GM04503 (cell line): ENCODE measurements at regions not wholly inside any gene's neighbourhood (a gene's known extent, or its start where the extent isn't known, plus 50 kb on each side); places are given as distances from the start of the nearest gene placed in this dataset.
"Not testable (repeated sequence)": the region's sequence is repeated elsewhere in the genome, so short reads cannot be mapped to it uniquely, and the experiment has no call there.

ENCODE experiments used
- DNase-seq: peaks from one replicate; pipeline ENCODE4 v3.0.0-alpha.2; 2012; ENCODE audit warnings: low read depth

DNA sequence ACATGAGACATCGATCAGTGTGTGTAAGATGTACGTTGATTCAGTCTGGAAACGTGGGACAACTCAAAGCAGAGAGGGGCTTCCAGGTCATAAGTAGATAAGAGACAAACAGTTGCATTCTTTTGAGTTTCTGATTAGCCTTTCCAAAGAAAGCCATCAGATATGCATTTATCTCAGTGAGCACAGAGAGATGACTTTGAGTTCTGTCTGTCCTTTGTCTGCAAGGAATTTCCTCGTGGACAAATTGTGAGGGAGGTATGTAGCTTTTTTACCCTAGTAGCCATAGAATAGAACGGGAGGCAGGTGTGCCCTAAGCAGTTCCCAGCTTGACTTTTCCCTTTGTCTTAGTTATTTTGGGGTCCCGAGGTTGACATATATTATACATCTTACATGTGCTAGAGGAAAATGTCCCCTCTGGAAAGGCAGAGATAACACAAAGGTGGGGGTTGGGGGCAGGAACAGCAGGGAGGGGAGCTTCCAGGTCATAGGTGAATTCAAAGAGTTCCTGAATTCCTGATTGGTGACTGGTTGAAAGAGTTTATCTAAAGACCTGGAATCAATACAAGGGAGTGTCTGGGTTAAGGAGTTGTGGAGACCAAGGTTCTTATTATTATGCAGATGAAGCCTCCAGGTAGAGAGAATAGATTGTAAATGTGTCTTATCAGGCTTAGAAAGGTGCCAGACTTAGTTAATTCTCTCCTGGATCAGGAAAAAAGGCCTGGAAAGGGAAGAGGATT lies 237.0 kb downstream of the NFATC2 start:
- no peak for DNase-seq

DNA sequence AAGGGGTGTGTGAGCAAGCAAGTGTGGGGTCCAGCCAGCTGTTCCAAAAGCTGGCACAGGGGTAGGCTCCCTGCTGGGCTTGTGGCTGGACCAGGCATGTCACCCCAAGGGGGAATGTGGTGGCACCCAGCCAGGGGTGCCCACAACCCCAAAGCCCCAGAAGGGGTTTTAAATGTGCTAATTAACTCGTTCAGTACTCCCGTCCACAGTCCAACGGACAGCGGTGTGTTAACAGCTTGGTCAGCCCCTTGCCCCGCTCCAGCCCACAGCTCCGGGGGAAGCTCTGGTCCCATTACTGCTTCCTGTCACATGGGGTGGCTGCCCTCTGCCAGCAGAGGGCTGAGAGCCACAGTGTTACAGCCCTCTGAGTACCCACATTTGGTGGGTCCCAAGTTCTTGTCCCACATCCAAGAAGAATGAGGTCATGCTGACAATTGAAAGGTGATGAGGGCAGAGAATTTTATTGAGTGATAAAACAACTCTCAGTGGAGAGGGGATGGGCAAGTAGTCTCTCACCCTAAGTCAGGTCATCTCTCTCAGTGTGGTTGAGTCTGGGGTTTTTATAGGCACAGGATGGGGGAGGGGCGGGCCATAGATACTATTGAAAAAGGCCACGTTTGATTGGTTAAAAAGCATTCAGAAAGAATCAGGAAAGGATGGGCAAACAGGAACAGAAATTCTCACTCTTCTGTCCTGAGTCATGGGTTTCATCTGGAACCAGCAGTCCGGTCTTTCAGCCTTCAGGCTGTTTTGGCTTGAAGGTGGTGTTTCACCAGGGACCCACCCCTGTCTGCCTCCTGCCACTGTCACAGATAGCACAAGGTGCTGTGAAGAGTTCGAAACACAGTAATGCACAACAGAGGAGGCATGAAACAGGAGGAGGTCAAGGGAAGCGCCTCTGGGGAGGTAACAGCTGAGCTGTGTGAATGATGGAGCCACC lies 238.5 kb downstream of the NFATC2 start:
- DNase-seq = no peak

DNA sequence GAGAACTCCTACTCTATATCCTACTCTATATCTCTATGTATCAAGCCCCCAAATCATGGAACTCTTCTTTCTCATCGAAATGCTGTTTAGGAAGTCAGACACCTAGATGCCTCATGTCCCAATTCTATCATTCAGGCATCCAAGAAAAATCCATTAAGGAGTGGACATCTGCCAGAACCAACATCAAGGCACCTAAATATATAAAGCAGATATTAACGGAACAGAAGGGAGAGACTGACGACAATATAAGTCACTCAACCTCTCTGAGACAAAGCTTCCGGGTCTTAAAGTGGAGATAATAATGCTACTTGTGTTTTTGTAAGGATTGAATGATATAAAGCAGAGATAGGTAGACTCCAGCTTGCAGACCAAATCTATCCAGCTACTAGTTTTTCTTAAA lies 241.5 kb downstream of the NFATC2 start:
- no peak for DNase-seq

DNA sequence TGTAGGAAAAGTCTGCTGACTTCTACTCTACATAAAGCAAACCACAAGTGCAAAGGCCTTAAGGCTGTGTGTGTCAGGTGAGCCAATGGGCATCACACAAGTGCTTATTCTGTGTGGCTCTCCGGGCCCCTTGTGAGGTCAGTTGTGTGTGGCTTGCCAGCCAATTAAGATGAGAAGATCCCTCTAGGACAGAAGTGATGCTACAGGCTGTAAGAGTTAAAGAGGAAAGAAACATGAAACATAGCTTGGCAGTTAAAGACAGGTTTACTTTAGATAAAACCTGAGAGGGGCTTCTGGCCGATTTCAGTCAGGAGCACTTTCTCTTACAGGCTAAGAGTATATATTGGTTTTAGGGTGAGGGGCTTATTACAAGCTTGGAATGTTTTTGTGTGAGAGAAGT lies 242.4 kb downstream of the NFATC2 start:
- no peak for DNase-seq

DNA sequence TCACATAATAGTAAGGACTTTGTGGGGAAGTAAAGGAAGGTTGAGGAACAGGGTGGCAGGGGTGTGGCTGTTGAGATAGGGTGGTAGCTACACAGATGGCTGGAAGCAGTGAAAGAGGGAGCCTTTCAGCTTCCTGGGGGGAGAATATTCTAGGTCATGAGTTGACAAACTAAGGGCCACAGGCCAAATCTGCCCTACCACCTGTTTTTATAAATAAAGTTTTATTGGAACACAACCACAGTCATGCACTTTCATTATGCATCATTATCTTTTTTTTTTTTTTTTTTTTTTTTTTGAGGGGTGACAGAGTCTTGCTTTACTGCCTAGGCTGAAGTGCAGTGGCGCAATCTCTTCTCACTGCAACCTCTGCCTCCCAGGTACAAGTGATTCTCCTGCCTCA lies 243.1 kb downstream of the NFATC2 start:
- DNase-seq = no peak

DNA sequence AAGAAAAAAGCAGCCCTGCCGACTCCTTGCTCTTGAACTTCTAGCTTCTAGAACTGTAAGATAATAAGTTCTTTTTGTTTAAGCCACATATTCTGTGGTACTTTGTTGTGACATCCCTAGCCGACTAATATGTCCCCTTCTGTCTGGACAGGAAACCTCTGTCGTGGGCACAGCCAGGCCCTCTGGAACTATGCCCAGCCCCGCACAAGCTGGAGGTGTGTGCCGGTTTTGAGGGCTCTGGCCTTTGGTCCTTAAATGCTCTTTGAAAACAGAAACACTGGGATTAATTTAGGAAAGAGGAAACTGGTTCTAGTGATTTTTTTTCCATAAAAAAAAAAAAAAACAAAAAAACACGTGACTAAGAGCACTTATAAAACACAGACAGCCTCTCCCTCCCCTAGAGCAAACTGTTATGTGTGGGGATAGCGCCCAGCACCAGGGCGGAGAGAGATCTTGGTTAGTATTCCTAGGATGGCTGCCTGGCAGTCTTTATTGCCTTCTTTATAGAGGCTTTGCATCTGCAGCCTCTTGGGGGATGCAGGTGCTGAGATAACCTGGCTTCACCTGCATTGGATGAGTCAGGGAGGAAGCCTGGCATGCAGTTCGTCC lies 244.3 kb downstream of the NFATC2 start:
- DNase-seq = no peak

DNA sequence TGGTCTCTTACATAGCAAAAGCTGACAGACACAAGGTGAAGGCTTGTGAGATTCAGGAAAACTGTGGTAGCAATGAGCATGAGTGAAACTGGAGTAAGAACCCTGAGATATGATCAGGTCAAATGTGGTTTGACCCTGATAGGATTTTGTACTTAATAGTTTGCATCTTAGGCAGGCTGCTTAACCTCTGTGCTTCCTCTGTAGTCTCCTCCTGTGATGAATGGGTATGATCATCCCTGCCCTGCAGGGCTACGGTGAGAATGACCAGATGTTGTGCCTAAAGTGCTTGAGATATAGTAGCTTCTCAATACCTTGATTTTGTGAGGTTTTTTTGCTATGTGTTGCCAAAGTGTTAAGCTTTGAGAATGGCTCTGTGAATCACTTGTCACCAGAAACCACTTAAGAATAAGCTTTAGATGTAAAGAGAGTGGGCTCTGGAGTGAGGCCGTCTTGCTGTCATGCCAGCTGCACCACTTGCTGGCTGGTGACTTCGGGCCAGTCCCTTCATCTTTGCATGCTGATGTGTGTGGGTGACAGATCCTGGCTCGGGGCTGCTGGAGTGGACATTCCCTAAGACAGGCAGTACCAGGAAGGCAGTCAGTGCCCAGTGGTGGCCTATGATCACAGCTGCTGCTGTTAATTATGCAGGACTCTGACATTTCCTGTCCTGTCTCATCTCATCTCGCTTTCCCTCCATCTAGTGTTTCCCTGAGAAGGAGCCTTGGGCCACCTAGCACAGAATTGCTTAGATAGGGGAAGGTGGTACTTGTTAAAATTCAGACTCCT lies 254.7 kb downstream of the NFATC2 start:
- DNase-seq = no peak

DNA sequence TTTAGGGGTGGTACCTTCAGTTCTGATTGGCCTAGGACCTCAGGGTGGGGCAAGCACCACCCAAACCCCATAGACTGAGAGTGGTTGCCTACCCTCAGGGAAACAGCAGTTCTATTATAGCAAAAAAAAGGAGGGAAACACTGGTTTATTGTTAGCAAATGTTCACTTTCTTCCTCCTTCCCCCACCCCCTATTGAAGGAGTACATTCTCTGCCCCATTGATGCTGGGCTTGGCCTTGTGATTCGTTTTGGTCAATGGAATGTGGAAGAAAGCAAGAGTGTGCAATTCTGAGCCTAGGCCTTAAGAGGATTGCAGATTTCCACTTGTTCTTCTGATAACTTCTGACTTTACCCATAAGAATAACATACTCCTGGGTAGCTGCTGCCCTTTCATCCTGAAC lies 255.8 kb downstream of the NFATC2 start:
- DNase-seq = no peak

DNA sequence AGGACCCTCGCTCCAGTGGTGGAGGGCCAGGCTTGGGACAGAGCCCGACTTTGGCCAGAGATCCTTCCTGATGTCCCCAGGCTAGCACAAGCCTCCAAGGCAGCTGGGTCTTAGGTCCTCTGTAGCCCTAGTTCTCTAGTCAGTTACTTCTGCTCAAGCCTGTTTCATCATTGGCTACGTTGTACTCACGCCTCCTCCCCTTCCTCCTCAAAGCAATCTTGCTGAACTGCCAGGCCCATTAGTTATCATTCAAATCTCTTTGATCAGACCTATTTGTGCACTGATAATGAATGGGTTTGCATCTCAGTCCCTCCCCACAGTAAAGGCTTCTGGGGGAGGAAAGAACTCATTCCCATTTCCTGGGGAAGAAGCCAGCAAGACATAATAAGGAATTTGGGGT lies 256.8 kb downstream of the NFATC2 start:
- DNase-seq = no peak

DNA sequence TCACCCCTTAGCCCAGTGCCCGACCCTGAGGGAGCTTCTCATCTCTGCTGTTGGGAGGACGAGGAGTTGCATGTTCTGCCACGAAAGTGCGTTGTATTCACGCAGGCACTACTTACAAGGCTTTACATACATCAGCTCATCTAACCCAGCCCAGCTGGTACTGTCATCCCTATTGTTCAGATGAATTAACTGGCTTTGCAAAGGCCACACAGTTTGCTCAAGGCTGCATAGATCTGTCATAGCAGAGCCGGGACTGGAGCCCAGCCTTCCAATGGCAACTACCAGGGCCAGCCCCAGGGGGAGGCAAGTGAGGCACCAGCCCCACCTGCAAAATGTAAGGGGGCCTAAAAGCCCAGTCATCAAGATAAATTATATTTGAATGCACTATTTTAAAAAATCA lies 257.6 kb downstream of the NFATC2 start:
- DNase-seq = no peak

DNA sequence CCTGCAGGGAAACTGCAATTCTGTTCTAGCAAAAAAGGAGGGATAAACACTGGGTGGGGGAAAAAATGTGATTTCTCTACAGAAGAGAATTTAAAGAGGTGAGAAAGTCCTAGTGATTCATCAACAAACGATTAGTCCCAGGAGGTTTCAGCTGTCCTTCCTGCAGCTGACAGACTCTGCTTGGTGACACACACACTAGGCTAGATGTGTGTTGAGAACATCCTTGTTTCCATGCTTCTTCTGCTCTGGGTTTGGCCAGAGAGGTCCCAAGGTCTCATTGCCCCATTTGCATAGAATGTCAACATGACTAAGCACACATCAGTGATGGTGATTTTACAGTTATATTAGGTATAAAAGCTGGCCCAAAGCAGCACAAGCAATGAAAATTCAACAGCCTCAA lies 258.3 kb downstream of the NFATC2 start:
- DNase-seq = no peak

DNA sequence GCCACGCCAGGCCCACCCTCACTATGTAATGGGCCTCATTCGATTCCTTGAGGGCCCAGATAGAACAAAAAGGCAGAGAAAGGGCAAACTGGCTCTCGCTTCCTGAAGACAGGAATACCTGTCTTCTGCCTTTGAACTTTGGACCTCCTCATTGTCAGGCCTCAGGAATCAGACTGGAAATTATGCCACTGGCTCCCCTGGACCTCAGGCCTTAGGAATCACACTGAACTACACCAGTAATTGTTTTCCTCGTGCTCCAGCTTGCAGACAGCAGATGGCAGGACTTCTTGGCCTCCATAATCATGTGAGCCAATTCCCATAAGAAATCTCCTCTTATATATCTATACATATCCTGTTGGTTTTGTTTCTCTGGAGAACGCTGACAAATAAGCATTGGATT lies 258.6 kb upstream of the KCNG1 start:
- no peak for DNase-seq

DNA sequence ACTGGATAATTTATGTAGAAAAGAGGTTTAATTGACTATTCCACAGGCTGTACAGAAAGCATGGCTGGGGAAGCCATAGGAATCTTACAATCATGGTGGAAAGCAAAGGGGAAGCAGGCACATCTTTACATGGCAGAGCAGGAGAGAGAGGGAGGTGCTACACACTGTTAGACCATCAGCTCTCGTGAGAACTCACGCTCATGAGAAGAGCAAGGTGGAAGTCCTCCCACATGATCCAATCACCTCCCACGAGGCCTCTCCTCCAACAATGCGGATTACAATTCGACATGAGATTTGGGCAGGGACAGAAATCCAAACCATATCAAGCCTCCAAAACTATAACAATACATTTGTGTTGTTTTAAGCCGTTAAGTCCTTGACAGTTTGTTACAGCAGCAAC lies 257.1 kb upstream of the KCNG1 start:
- no peak for DNase-seq

DNA sequence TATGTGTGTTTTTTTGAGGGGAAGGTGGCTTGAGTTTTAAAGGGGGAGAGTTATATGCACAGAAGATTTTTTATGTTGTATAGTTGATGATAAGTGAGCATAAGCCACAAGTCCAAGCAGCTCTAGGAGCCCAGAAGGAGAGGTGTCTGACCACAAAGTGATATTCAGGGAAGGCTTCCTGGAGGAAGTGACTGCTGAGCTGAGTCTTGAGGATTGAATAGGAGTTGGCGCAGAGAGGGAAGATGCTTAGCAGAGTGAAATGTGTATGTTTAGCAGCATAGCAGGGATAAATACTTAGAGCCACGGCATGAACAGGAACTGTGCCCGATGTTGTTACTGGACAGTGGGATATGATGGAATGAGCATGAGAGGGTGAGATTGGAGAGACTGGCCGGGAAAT lies 255.1 kb upstream of the KCNG1 start:
- no peak for DNase-seq

DNA sequence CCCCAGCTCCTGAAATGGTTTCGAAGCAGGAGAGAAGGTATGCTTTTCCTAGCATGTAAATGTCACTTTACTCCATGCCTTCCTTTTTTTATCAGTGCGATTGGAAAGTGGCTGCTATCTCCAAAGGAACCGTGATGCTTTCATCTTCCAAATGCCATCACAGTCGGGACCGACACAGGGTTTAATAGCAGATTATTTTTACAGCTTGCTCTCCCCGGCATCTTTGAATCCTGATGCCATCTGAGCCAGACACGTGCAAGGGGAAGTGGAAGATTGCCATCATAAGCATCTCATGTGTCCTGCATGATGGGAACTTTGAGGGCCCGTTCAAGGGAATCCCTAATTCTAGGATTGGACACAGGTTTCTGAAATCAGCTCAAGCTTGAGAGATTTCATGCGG lies 253.4 kb upstream of the KCNG1 start:
- no peak for DNase-seq

DNA sequence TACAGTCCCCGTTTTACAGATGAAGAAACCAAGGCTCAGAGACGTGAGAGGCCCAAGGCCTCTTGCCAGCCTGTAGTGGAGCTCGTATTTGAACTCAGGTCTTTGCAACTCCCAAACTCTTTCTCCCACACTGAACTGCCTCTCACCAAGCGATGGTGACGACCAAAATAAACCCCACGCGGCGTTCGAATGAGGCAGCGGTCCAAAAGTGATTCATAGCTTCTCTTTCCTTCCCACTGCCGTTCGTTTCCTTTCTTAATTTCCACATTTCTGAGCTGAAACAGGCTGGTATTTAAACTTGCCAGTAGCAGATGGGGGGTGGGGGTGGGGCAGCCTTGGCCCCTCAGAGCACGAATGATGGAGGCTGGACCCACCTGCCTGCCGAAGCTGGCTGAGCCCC lies 252.9 kb upstream of the KCNG1 start:
- DNase-seq = peak; percentile 18

DNA sequence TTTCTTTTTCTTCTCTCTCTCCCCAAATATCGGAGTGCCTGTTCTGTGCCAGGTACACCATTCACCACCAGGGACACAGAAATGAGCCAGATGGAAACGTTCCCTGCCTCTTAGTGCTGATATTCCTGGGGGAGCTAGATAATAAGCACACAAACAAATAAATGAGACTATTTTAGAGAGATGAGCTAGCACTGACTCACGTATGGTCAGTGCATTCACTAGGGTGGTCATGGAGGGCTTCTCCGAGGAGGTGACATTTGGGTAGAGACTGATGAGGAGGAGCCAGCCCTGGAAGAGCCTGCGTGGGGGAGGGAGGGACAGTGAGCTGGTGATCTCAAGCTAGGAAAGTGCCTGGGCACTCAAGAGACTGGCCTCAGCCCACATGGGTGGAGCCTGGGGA lies 252.3 kb upstream of the KCNG1 start:
- no peak for DNase-seq

DNA sequence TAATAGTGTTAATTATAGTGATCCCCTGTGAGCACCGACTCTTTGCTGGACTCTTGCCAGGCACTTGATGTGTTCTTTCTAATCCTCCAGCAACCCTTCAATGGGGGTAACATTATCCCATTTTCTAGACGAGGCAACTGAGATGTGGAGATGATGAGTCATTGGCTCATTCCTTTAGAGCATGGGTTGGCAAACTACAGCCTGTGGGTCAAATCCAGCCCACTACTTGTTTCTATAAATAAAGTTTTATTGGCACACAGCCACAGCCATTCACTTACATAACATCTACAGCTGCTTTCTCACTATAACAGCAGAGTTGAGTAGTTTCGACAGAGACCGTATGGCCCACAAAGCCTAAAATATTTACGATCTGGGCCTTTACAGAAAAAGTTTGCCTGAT lies 249.5 kb upstream of the KCNG1 start:
- peak; percentile 9 for DNase-seq

DNA sequence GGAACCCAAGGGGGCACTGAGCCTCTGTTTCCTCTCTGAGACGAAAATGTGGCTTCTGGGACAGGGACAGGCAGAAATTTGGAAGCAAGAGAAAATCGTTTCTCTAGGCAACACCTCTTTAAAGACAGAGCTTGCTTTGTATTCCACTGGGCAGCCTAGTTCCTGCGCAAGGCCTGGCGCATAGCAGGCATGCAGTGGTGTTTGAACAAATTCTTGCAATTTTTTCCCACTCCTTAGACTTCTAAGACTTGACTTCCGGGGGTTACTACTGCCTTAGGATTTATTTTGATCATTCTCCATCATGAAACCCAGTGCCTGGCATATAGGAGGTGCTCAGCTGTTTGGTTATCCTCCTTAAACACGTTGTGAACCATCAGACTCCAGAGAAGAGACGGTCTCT lies 249.0 kb upstream of the KCNG1 start:
- DNase-seq = no peak

DNA sequence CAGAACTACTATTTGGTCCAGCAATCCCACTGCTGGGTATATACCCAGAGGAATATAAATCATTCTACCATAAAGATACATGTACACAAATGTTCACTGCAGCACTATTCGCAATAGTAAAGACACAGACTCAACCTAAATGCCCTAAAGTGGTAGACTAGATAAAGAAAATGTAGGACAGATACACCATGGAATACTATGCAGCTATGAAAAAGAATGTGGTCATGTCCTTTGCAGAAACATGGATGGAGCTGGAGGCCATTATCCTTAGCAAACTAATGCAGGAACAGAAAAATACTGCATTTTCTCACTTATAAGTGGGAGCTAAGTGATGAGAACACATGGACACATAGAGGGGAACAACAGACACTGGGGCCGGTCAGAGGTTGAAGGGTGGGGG lies 248.4 kb upstream of the KCNG1 start:
- DNase-seq = not testable (repeated sequence)

DNA sequence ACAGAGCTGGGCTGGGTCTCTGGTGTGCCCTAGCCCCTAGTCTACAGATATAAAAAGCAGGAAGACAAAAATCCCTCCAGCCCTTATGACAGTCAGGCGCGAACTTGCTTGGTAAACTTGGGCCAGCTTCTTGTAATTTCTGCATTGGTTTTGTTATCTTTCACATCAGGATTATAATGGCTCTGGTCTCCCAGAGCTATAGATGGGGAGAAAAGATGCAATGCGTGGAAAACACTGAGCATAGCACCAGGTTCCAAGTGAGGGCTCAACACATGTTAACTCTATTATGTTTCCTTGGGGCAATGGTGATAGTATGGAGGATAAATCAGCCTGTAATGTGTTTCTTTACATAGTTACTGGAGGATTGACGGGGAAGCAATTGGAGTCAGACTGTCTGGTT lies 246.8 kb upstream of the KCNG1 start:
- DNase-seq = no peak

DNA sequence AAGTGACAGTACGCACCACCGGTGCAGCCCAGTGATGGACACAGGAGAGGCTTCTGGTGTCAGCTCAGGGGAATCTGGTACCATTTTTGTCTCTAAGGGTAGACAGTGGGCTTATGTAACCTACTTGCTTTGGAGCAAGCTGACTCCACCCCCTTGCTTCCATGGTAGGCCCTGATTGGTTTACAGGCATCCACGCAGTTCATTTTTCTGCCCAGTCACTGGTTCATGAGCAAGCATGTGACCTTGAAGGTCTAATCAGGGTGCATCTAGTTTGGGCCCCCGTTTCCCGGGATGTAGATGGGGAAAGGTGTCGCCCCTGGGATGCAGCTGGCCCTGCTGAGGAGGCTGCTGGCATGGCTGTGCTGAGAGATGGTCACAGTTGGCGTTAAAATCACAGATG lies 244.8 kb upstream of the KCNG1 start:
- DNase-seq = no peak
